ENCODE measurements at regions not wholly inside any gene's neighbourhood (a gene's known extent, or its start where the extent isn't known, plus 50 kb on each side); places are given as distances from the start of the nearest gene placed in this dataset.

- TF ChIP-seq ZNF70 (CRISPR knock-in tag; IDR thresholded peaks at IDR 0.05) (no peak), ZFP3 (CRISPR knock-in tag; IDR thresholded peaks at IDR 0.05) (no peak), CREB5 (CRISPR knock-in tag; IDR thresholded peaks at IDR 0.05; ENCODE audit: low read depth) (no peak), RARB (CRISPR knock-in tag; IDR thresholded peaks at IDR 0.05) (no peak), ZC3H10 (CRISPR knock-in tag; IDR thresholded peaks at IDR 0.05) (no peak)
These were observed 162.1 kb downstream of the MYCN start (continued) for GRCh38 chr2:16102358-16102975.

GRCh38 chr2:16101196-16101595 is 160.8 kb downstream of the MYCN start:
- no peak for TF ChIP-seq POU6F1 (CRISPR knock-in tag; IDR thresholded peaks at IDR 0.05; ENCODE audit: borderline replicate concordance, low read depth)
- TF ChIP-seq TSHZ2 (CRISPR knock-in tag; IDR thresholded peaks at IDR 0.05), result no peak
- TF ChIP-seq ESRRG (CRISPR knock-in tag; IDR thresholded peaks at IDR 0.05), result no peak
- no peak for TF ChIP-seq ZC3H10 (CRISPR knock-in tag; IDR thresholded peaks at IDR 0.05)
- TF ChIP-seq CSDC2 (CRISPR knock-in tag; IDR thresholded peaks at IDR 0.05), result no peak
- TF ChIP-seq ZNF565 (CRISPR knock-in tag; conservative IDR thresholded peaks at IDR 0.05; ENCODE audit: low read depth), result no peak
- TF ChIP-seq CSRNP3 (CRISPR knock-in tag; IDR thresholded peaks at IDR 0.05), result no peak
- no peak for TF ChIP-seq SNAI2 (CRISPR knock-in tag; IDR thresholded peaks at IDR 0.05)
- no peak for TF ChIP-seq ZFP3 (CRISPR knock-in tag; IDR thresholded peaks at IDR 0.05)
- no peak for TF ChIP-seq CREB5 (CRISPR knock-in tag; IDR thresholded peaks at IDR 0.05; ENCODE audit: low read depth)
- no peak for TF ChIP-seq PATZ1 (CRISPR knock-in tag; IDR thresholded peaks at IDR 0.05; ENCODE audit: borderline replicate concordance)
- no peak for TF ChIP-seq OSR1 (CRISPR knock-in tag; IDR thresholded peaks at IDR 0.05)
- TF ChIP-seq GLIS3 (CRISPR knock-in tag; IDR thresholded peaks at IDR 0.05), result no peak
- no peak for TF ChIP-seq ZNF8 (CRISPR knock-in tag; IDR thresholded peaks at IDR 0.05)
- TF ChIP-seq ZNF70 (CRISPR knock-in tag; IDR thresholded peaks at IDR 0.05), result no peak
- TF ChIP-seq RARB (CRISPR knock-in tag; IDR thresholded peaks at IDR 0.05), result no peak
- no peak for TF ChIP-seq ISL1 (CRISPR knock-in tag; IDR thresholded peaks at IDR 0.05)
- TF ChIP-seq BACH2 (CRISPR knock-in tag; IDR thresholded peaks at IDR 0.05; ENCODE audit: borderline replicate concordance), result no peak
- no peak for ATAC-seq

GRCh38 chr2:16100006-16100405 is 159.7 kb downstream of the MYCN start:
- ATAC-seq, result no peak
- TF ChIP-seq CREB5 (CRISPR knock-in tag; IDR thresholded peaks at IDR 0.05; ENCODE audit: low read depth), result no peak
- TF ChIP-seq SNAI2 (CRISPR knock-in tag; IDR thresholded peaks at IDR 0.05), result no peak
- no peak for TF ChIP-seq RARB (CRISPR knock-in tag; IDR thresholded peaks at IDR 0.05)
- TF ChIP-seq ZFP3 (CRISPR knock-in tag; IDR thresholded peaks at IDR 0.05), result no peak
- TF ChIP-seq CSDC2 (CRISPR knock-in tag; IDR thresholded peaks at IDR 0.05), result no peak
- TF ChIP-seq OSR1 (CRISPR knock-in tag; IDR thresholded peaks at IDR 0.05), result no peak
- TF ChIP-seq POU6F1 (CRISPR knock-in tag; IDR thresholded peaks at IDR 0.05; ENCODE audit: borderline replicate concordance, low read depth), result no peak
- TF ChIP-seq TOX (CRISPR knock-in tag; IDR thresholded peaks at IDR 0.05; ENCODE audit: borderline replicate concordance), result no peak
- no peak for TF ChIP-seq PPARA (CRISPR knock-in tag; IDR thresholded peaks at IDR 0.05; ENCODE audit: borderline replicate concordance)
- TF ChIP-seq GLIS3 (CRISPR knock-in tag; IDR thresholded peaks at IDR 0.05), result no peak
- TF ChIP-seq BACH2 (CRISPR knock-in tag; IDR thresholded peaks at IDR 0.05; ENCODE audit: borderline replicate concordance), result no peak
- no peak for TF ChIP-seq ESRRG (CRISPR knock-in tag; IDR thresholded peaks at IDR 0.05)
- TF ChIP-seq ISL1 (CRISPR knock-in tag; IDR thresholded peaks at IDR 0.05), result no peak
- TF ChIP-seq ARNTL (CRISPR knock-in tag; IDR thresholded peaks at IDR 0.05; ENCODE audit: borderline replicate concordance, low read depth), result no peak
